HepG2 (cell line): ENCODE measurements at regions not wholly inside any gene's neighbourhood (a gene's known extent, or its start where the extent isn't known, plus 50 kb on each side); places are given as distances from the start of the nearest gene placed in this dataset.

ENCODE experiments used
- ATAC-seq: fragments of 200-7000 bp; cut with Tn5 transposase; 3 replicates; pipeline ENCODE4 v1.9.1; 2020; ENCODE audit warnings: mild to moderate bottlenecking, moderate library complexity
- BruUV-seq: library from RNA; stranded (reverse); fragments of 400-500 nt; replicated peaks from 2 replicates; lab custom pipeline; 2021; lab: Mats Ljungman, UMichigan
- CTCF ChIA-PET: fragments of 300-600 bp; formaldehyde crosslinking; extraction: SDS; loops from one replicate; lab custom pipeline; 2021; ENCODE audit warnings: low total read pairs, inconsistent platforms, low intra/inter-chr PET ratio; lab: Yijun Ruan, JAX
- POLR2A ChIA-PET: fragments of 350-600 bp; sonication (Branson Sonifier 250); formaldehyde crosslinking; loops from one replicate; lab custom pipeline; 2020; ENCODE audit warnings: antibody characterized with exemption, inconsistent platforms; lab: Yijun Ruan, JAX
- DNase-seq: peaks from one replicate; pipeline ENCODE4 v3.0.0-alpha.2; 2015; ENCODE audit warnings: low spot score
- FAIRE-seq: peaks from 3 replicates; lab custom pipeline; 2011; peaks lifted over from hg19 to GRCh38; lab: Jason Lieb, UNC
- H2AFZ ChIP-seq: one replicate; pipeline ENCODE4 v1.6.1; 2011; ENCODE audit warnings: low read length, inconsistent platforms
- H3K27ac ChIP-seq: fragments of 300-600 bp; 3 replicates; pipeline ENCODE4 v1.8.0; 2011; ENCODE audit warnings: mixed run types, mild to moderate bottlenecking, mixed read lengths, low read length, inconsistent platforms; ENCODE audit not compliant: insufficient read depth; ENCODE audit errors: extremely low read length
- H3K27me3 ChIP-seq, 2 experiments: fragments of 200-600 bp in 1 of 2; 2 replicates in 1 of 2; 3 replicates in 1 of 2; pipeline versions ENCODE4 v1.6.0 to v1.8.0; 2011; ENCODE audit warnings: low read length in 2 of 2, mild to moderate bottlenecking in 2 of 2, moderate library complexity in 2 of 2, inconsistent platforms in 1 of 2; ENCODE audit not compliant: insufficient read depth in 2 of 2, control insufficient read depth in 1 of 2
- H3K36me3 ChIP-seq, 2 experiments: fragments of 200-600 bp in 1 of 2; replicated peaks in 1 of 2; 2 replicates in 1 of 2; 3 replicates in 1 of 2; pipeline versions ENCODE4 v1.5.1 to v1.8.0; 2011; ENCODE audit warnings: low read length in 2 of 2, inconsistent platforms in 1 of 2; ENCODE audit not compliant: insufficient read depth in 2 of 2, control insufficient read depth in 1 of 2
- H3K4me1 ChIP-seq: 2 replicates; pipeline ENCODE4 v1.5.1; 2012; ENCODE audit warnings: low read length, inconsistent platforms; ENCODE audit not compliant: insufficient read depth
- H3K4me2 ChIP-seq: 2 replicates; pipeline ENCODE4 v1.6.0; 2011; ENCODE audit warnings: low read depth, low read length, inconsistent platforms
- H3K4me3 ChIP-seq, 3 experiments: fragments of 200-600 bp in 1 of 3; sonication (generic), shearing (Covaris generic) in 1 of 3; replicated peaks in 1 of 3; 2 replicates each; pipeline ENCODE4 v1.5.1; 2011 to 2016; ENCODE audit warnings: low read length in 3 of 3, inconsistent platforms in 2 of 3, low read depth in 2 of 3, mild to moderate bottlenecking in 2 of 3, control low read depth in 1 of 3, mixed read lengths in 1 of 3; ENCODE audit not compliant: insufficient read depth in 1 of 3
- H3K79me2 ChIP-seq: one replicate; pipeline ENCODE4 v1.6.1; 2011; ENCODE audit warnings: low read length, inconsistent platforms; ENCODE audit not compliant: insufficient read depth
- H3K9ac ChIP-seq: 2 replicates; pipeline ENCODE4 v1.6.0; 2011; ENCODE audit warnings: mild to moderate bottlenecking, low read depth, low read length, inconsistent platforms; ENCODE audit not compliant: insufficient read depth
- H3K9me3 ChIP-seq: 2 replicates; pipeline ENCODE4 v1.5.1; 2012; ENCODE audit warnings: mild to moderate bottlenecking, low read length
- H4K20me1 ChIP-seq: 2 replicates; pipeline ENCODE4 v1.6.0; 2011; ENCODE audit warnings: inconsistent platforms, mild to moderate bottlenecking, low read length, moderate library complexity; ENCODE audit not compliant: insufficient read depth
- ARNTL ChIP-seq: sonication (generic); formaldehyde crosslinking; IDR thresholded peaks from 2 replicates; pipeline ENCODE4 v1.4.0; 2020; ENCODE audit warnings: mild to moderate bottlenecking, missing genetic modification reagents
- GATAD1 ChIP-seq: IDR thresholded peaks from 2 replicates; pipeline ENCODE4 v1.6.1; 2016; ENCODE audit warnings: missing genetic modification reagents, missing compliant biosample characterization
- MTA1 ChIP-seq: sonication (generic); formaldehyde crosslinking; IDR thresholded peaks from 2 replicates; pipeline ENCODE4 v1.4.0; 2020; ENCODE audit warnings: missing genetic modification reagents, mild to moderate bottlenecking, borderline replicate concordance
- SMAD9 ChIP-seq: sonication (generic); formaldehyde crosslinking; IDR thresholded peaks from 2 replicates; pipeline ENCODE4 v1.5.1; 2020; ENCODE audit warnings: mild to moderate bottlenecking, missing genetic modification reagents
- SMC3 ChIP-seq: IDR thresholded peaks from 2 replicates; pipeline ENCODE4 v1.6.1; 2011; ENCODE audit warnings: low read length, improper control_type of control experiment
- TBP ChIP-seq: sonication (generic); formaldehyde crosslinking; IDR thresholded peaks from 2 replicates; pipeline ENCODE4 v1.5.0; 2020; ENCODE audit warnings: missing genetic modification reagents
- ZEB1 ChIP-seq: IDR thresholded peaks from 2 replicates; pipeline ENCODE4 v1.6.1; 2012; ENCODE audit warnings: mild to moderate bottlenecking, low read depth, inconsistent platforms; ENCODE audit not compliant: insufficient replicate concordance
- ZNF138 ChIP-seq: sonication (generic); formaldehyde crosslinking; IDR thresholded peaks from 2 replicates; pipeline ENCODE4 v1.5.0; 2020; ENCODE audit warnings: mild to moderate bottlenecking, low read depth, missing genetic modification reagents
- ZNF256 ChIP-seq: sonication (generic); formaldehyde crosslinking; conservative IDR thresholded peaks from 2 replicates; pipeline ENCODE4 v1.4.0; 2020; ENCODE audit warnings: missing genetic modification reagents
- ZNF329 ChIP-seq: sonication (generic); formaldehyde crosslinking; IDR thresholded peaks from 2 replicates; pipeline ENCODE4 v1.9.0; 2021; ENCODE audit warnings: low read depth, mild to moderate bottlenecking, missing genetic modification reagents
- ZNF501 ChIP-seq: sonication (generic); formaldehyde crosslinking; IDR thresholded peaks from 2 replicates; pipeline ENCODE4 v1.5.1; 2020; ENCODE audit warnings: mild to moderate bottlenecking, moderate library complexity, missing genetic modification reagents
- ZNF782 ChIP-seq: sonication (generic); formaldehyde crosslinking; IDR thresholded peaks from 2 replicates; pipeline ENCODE4 v1.4.0; 2020; ENCODE audit warnings: missing genetic modification reagents, mild to moderate bottlenecking, borderline replicate concordance
- WGBS: methylation state at CpG from one replicate; pipeline ENCODE4 v1.1.6; 2017; ENCODE audit warnings: low lambda C conversion rate; 5-methylcytosine and 5-hydroxymethylcytosine counted together
- in situ Hi-C: cut with HindIII; loops from 2 replicates; pipeline ENCODE4 v1.10.0; 2017; ENCODE audit warnings: low pct_unique_long_range_greater_than_20kb; ENCODE audit not compliant: extremely low pct_ligation_motif_present
- intact Hi-C: fragments of 100-400 bp; cut with micrococcal nuclease; formaldehyde crosslinking; loops from one replicate; pipeline ENCODE4 v1.10.0; 2022; ENCODE audit not compliant: unreplicated experiment
- TF ChIP-seq, protein P1 (sequence below), 2 experiments: fragments of 450-650 bp in 1 of 2; sonication (generic) in 1 of 2; formaldehyde crosslinking in 1 of 2; IDR thresholded peaks; 2 replicates each; pipeline versions ENCODE4 v1.6.1 to v1.8.0; 2016 to 2022; ENCODE audit warnings: antibody characterized with exemption in 1 of 2, mild to moderate bottlenecking in 1 of 2, missing genetic modification reagents in 1 of 2
- TF ChIP-seq, protein P2 (sequence below): sonication (generic); formaldehyde crosslinking; IDR thresholded peaks from 2 replicates; pipeline ENCODE4 v1.4.0; 2020; ENCODE audit warnings: missing genetic modification reagents

DNA sequence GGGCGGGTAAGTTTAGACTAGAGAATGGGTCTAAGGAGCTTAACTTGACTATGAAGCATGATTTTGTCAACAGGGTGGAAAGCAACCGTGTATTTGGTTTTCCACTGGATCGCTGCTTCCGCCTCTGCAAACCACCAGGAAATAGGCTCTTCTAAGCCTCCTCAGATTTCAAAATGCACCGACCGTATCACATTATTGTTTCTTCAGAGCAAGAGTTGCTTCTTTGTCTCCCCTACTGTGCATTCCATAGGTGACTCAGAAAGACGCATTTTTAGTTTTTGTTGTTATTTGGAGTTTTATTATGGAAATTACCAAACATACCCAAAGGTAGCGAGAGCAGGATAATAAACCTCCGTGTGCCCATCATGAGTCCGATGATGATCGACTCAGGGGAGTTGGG is 64.3 kb upstream of the RASD2 start:
- ChIA-PET POLR2A (no interaction called here), CTCF (no interaction called here)
- Histone ChIP-seq H3K9ac (no peak overlapping the region), H3K79me2 (no peaks in the 10 kb centered on the region), H3K4me2 (no peak overlapping the region), H3K4me1 (0 out of 2 replicates have a peak, but pooled peaks cover 2% of the 10 kb centered on the region), H3K9me3 (no peaks in the 10 kb centered on the region), H3K27ac (no peak overlapping the region), H4K20me1 (no peaks in the 10 kb centered on the region), H3K27me3 (peaks cover 3 to 41% of the 10 kb centered on the region in 2 experiments; a peak in 4 of 5 replicates), H3K4me3 (no peak overlapping the region), H3K36me3 (no peaks in the 10 kb centered on the region), H2AFZ (no peak overlapping the region)
- FAIRE-seq, result no peak
- BruUV-seq, result no TSS peak
- ATAC-seq, result no peak
- WGBS, result 73% methylated on average over 11 of the region's 11 CpGs
- no peak for DNase-seq
- in situ Hi-C loops, result no loop called here
- intact Hi-C loops, result no loop called here
- TF ChIP-seq ZNF329 (CRISPR knock-in tag) (no peak), ZNF501 (no peak), TBP (CRISPR knock-in tag) (no peak), GATAD1 (CRISPR knock-in tag) (no peak), ZEB1 (no peak), ZNF782 (CRISPR knock-in tag) (no peak), ZNF256 (CRISPR knock-in tag) (no peak), SMC3 (no peak), ZNF138 (CRISPR knock-in tag) (no peak), ARNTL (no peak), SMAD9 (CRISPR knock-in tag) (no peak), MTA1 (CRISPR knock-in tag) (no peak)
- TF ChIP-seq, protein P1, sequence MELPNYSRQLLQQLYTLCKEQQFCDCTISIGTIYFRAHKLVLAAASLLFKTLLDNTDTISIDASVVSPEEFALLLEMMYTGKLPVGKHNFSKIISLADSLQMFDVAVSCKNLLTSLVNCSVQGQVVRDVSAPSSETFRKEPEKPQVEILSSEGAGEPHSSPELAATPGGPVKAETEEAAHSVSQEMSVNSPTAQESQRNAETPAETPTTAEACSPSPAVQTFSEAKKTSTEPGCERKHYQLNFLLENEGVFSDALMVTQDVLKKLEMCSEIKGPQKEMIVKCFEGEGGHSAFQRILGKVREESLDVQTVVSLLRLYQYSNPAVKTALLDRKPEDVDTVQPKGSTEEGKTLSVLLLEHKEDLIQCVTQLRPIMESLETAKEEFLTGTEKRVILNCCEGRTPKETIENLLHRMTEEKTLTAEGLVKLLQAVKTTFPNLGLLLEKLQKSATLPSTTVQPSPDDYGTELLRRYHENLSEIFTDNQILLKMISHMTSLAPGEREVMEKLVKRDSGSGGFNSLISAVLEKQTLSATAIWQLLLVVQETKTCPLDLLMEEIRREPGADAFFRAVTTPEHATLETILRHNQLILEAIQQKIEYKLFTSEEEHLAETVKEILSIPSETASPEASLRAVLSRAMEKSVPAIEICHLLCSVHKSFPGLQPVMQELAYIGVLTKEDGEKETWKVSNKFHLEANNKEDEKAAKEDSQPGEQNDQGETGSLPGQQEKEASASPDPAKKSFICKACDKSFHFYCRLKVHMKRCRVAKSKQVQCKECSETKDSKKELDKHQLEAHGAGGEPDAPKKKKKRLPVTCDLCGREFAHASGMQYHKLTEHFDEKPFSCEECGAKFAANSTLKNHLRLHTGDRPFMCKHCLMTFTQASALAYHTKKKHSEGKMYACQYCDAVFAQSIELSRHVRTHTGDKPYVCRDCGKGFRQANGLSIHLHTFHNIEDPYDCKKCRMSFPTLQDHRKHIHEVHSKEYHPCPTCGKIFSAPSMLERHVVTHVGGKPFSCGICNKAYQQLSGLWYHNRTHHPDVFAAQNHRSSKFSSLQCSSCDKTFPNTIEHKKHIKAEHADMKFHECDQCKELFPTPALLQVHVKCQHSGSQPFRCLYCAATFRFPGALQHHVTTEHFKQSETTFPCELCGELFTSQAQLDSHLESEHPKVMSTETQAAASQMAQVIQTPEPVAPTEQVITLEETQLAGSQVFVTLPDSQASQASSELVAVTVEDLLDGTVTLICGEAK (IDR thresholded peaks at IDR 0.05), result no peak
- TF ChIP-seq, protein P1 (CRISPR knock-in tag; IDR thresholded peaks at IDR 0.05), result no peak
- TF ChIP-seq, protein P2, sequence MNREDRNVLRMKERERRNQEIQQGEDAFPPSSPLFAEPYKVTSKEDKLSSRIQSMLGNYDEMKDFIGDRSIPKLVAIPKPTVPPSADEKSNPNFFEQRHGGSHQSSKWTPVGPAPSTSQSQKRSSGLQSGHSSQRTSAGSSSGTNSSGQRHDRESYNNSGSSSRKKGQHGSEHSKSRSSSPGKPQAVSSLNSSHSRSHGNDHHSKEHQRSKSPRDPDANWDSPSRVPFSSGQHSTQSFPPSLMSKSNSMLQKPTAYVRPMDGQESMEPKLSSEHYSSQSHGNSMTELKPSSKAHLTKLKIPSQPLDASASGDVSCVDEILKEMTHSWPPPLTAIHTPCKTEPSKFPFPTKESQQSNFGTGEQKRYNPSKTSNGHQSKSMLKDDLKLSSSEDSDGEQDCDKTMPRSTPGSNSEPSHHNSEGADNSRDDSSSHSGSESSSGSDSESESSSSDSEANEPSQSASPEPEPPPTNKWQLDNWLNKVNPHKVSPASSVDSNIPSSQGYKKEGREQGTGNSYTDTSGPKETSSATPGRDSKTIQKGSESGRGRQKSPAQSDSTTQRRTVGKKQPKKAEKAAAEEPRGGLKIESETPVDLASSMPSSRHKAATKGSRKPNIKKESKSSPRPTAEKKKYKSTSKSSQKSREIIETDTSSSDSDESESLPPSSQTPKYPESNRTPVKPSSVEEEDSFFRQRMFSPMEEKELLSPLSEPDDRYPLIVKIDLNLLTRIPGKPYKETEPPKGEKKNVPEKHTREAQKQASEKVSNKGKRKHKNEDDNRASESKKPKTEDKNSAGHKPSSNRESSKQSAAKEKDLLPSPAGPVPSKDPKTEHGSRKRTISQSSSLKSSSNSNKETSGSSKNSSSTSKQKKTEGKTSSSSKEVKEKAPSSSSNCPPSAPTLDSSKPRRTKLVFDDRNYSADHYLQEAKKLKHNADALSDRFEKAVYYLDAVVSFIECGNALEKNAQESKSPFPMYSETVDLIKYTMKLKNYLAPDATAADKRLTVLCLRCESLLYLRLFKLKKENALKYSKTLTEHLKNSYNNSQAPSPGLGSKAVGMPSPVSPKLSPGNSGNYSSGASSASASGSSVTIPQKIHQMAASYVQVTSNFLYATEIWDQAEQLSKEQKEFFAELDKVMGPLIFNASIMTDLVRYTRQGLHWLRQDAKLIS, result no peak
